ENCODE measurements at regions not wholly inside any gene's neighbourhood (a gene's known extent, or its start where the extent isn't known, plus 50 kb on each side); places are given as distances from the start of the nearest gene placed in this dataset.

DNA sequence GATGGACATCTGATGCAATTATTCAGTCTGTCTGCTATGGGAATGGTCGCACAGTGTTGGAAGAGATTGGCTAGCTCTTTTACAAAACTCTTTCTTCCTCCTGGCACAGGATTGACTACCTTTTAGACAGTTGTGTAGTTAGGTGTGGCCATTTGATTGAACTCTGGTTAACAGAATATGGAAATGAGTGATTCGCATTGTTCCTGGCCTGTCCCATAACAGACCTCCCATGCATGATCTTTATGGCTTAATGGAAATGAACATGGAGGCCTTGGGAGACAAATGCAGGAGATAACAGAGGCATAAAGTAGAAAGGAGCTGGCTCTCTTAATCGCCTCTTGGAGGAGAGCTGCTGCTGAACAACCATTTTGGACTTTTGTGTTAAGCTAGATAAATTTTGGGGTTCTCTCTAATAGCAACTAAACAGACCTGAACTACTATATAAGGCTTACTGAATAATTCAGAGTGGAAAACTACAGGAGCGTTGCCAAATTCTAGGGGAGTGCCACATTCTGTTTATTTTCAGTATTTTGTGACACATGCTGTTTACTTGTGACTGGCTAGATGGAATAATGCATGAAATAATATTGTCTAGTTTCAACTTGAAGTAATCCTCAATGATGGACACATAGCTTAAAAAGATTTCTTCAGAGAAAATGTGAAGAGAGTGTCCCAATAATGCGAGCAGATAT lies 357.7 kb upstream of the SGO1 start:
- no peak for TF ChIP-seq ARNT (IDR thresholded peaks at IDR 0.05)
- TF ChIP-seq SP1 (IDR thresholded peaks at IDR 0.05), result no peak
- no peak for TF ChIP-seq SUZ12 (IDR thresholded peaks at IDR 0.05)
- no peak for TF ChIP-seq FOXM1 (IDR thresholded peaks at IDR 0.05; ENCODE audit: borderline replicate concordance)
- TF ChIP-seq HDGF (IDR thresholded peaks at IDR 0.05; ENCODE audit: borderline replicate concordance), result no peak
- no peak for TF ChIP-seq CTBP1 (IDR thresholded peaks at IDR 0.05; ENCODE audit: borderline replicate concordance)
- TF ChIP-seq L3MBTL2 (conservative IDR thresholded peaks at IDR 0.05), result no peak
- no peak for TF ChIP-seq NFRKB (IDR thresholded peaks at IDR 0.05)
- TF ChIP-seq ZNF384 (IDR thresholded peaks at IDR 0.05), result no peak
- TF ChIP-seq, protein P1, sequence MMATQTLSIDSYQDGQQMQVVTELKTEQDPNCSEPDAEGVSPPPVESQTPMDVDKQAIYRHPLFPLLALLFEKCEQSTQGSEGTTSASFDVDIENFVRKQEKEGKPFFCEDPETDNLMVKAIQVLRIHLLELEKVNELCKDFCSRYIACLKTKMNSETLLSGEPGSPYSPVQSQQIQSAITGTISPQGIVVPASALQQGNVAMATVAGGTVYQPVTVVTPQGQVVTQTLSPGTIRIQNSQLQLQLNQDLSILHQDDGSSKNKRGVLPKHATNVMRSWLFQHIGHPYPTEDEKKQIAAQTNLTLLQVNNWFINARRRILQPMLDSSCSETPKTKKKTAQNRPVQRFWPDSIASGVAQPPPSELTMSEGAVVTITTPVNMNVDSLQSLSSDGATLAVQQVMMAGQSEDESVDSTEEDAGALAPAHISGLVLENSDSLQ (IDR thresholded peaks at IDR 0.05), result no peak

All from HEK293T (cell line).